Calu3 (cell line): ENCODE measurements at regions not wholly inside any gene's neighbourhood (a gene's known extent, or its start where the extent isn't known, plus 50 kb on each side); places are given as distances from the start of the nearest gene placed in this dataset.
A peak's percentile ranks its signal among the peaks of the same experiment; 100 is the strongest.
"Not testable (repeated sequence)": the region's sequence is repeated elsewhere in the genome, so short reads cannot be mapped to it uniquely, and the experiment has no call there.

Experiments
- BruUV-seq: library from RNA; stranded (reverse); fragments of 400-500 nt; replicated peaks from 2 replicates; lab custom pipeline; 2021; lab: Mats Ljungman, UMichigan
- CTCF ChIA-PET: fragments of 300-600 bp; sonication (Branson Sonifier 250); formaldehyde crosslinking; loops from one replicate; lab custom pipeline; 2022; ENCODE audit warnings: antibody characterized with exemption; lab: Charles Lee
- DNase-seq: peaks from one replicate; pipeline ENCODE4 v3.0.0; 2022
- H3K27ac Mint-ChIP-seq: one replicate; pipeline ENCODE4 v1.8.0; 2022; ENCODE audit warnings: mixed read lengths; ENCODE audit not compliant: unreplicated experiment
- H3K27me3 Mint-ChIP-seq: one replicate; pipeline ENCODE4 v1.8.0; 2022; ENCODE audit warnings: mixed read lengths; ENCODE audit not compliant: unreplicated experiment
- H3K36me3 Mint-ChIP-seq: one replicate; pipeline ENCODE4 v1.8.0; 2022; ENCODE audit warnings: mild to moderate bottlenecking, moderate library complexity, mixed read lengths; ENCODE audit not compliant: insufficient read depth, unreplicated experiment
- H3K4me1 Mint-ChIP-seq: one replicate; pipeline ENCODE4 v1.8.0; 2022; ENCODE audit warnings: mild to moderate bottlenecking, low read depth, mixed read lengths; ENCODE audit not compliant: unreplicated experiment
- H3K4me3 Mint-ChIP-seq: one replicate; pipeline ENCODE4 v1.8.0; 2022; ENCODE audit warnings: mild to moderate bottlenecking, low read depth, moderate library complexity, mixed read lengths; ENCODE audit not compliant: unreplicated experiment
- H3K9me3 Mint-ChIP-seq: one replicate; pipeline ENCODE4 v1.8.0; 2022; ENCODE audit warnings: low read depth, mixed read lengths; ENCODE audit not compliant: unreplicated experiment
- intact Hi-C: fragments of 100-400 bp; cut with micrococcal nuclease; formaldehyde crosslinking; loops from one replicate; pipeline ENCODE4 v1.10.0; 2022; ENCODE audit not compliant: unreplicated experiment
- TF ChIP-seq, protein P1 (sequence below): fragments of 200-600 bp; IDR thresholded peaks from one replicate; pipeline ENCODE4 v1.8.0; 2022; ENCODE audit warnings: antibody characterized with exemption; ENCODE audit not compliant: unreplicated experiment

DNA sequence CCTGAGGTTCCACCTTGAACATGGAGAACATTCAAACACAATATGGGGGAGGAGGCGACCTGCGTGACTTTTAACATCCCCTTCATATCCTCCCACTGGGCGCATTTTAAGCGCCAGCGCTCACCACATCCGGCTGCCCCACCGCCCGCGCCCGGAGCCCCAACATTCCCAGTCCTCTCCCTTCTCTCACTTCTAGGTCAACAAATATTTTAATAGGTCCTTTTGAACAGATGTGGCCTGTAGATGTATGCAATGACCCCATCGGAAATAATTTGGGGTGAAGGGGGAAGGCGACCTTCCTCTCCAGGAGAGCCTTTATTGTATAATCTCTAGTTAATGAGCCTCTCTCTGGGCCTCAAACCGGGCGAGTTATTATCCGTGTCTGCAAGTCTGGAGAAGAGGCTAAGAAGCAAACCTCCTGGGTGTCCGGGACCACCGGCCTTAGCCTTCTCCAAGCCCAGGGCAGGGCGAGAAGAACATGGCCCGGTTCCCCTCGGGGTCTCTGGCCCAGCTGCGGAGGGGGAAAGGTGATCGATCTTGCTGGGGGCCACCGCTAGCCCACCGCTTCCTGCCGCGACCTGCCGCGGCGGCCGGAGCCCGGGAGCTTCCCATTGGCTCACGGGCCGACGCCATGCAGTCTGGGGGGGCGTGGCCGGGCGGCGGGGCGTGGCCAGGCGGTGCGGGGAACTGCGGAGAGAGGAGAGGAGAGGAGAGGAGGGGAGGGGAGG is 83.2 kb upstream of the HMGA2 start:
- peaks cover 30% of the 10 kb centered on the region for H3K27me3 Mint-ChIP-seq
- TF ChIP-seq, protein P1, sequence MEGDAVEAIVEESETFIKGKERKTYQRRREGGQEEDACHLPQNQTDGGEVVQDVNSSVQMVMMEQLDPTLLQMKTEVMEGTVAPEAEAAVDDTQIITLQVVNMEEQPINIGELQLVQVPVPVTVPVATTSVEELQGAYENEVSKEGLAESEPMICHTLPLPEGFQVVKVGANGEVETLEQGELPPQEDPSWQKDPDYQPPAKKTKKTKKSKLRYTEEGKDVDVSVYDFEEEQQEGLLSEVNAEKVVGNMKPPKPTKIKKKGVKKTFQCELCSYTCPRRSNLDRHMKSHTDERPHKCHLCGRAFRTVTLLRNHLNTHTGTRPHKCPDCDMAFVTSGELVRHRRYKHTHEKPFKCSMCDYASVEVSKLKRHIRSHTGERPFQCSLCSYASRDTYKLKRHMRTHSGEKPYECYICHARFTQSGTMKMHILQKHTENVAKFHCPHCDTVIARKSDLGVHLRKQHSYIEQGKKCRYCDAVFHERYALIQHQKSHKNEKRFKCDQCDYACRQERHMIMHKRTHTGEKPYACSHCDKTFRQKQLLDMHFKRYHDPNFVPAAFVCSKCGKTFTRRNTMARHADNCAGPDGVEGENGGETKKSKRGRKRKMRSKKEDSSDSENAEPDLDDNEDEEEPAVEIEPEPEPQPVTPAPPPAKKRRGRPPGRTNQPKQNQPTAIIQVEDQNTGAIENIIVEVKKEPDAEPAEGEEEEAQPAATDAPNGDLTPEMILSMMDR = no peak
- no peaks in the 10 kb centered on the region for H3K9me3 Mint-ChIP-seq
- CTCF ChIA-PET = interaction anchor here (0.5 to 1.0 kb wide), 7 partner anchors 13 to 1120 kb away, joined by 3 to 6 read pairs (median 4); no protein-coding TSS in a partner anchor
- peak overlapping the region; percentile 50 for H3K27ac Mint-ChIP-seq
- H3K4me3 Mint-ChIP-seq = peak overlapping the region; percentile 97
- BruUV-seq = no TSS peak
- peaks cover 21% of the 10 kb centered on the region for H3K36me3 Mint-ChIP-seq
- intact Hi-C loops = no loop called here
- DNase-seq = peak; percentile 94
- H3K4me1 Mint-ChIP-seq = peaks cover 8% of the 10 kb centered on the region

- H3K4me3 Mint-ChIP-seq = peak overlapping the region; percentile 97
- TF ChIP-seq, protein P1 = no peak
- CTCF ChIA-PET = interaction anchor here (0.6 to 1.0 kb wide), 5 partner anchors 13 to 307 kb away, joined by 3 to 6 read pairs (median 4); no protein-coding TSS in a partner anchor
These were observed 82.6 kb upstream of the HMGA2 start for GRCh38 chr12:65741656-65742017.

GRCh38 chr12:65742018-65743010 is 82.0 kb upstream of the HMGA2 start:
- peaks cover 8% of the 10 kb centered on the region for H3K4me1 Mint-ChIP-seq
- TF ChIP-seq, protein P1 = no peak
- H3K36me3 Mint-ChIP-seq = peaks cover 21% of the 10 kb centered on the region
- H3K27me3 Mint-ChIP-seq = peaks cover 18% of the 10 kb centered on the region
- DNase-seq = peak; percentile 41
- intact Hi-C loops = no loop called here
- BruUV-seq = no TSS peak
- CTCF ChIA-PET = interaction anchor here (0.7 kb wide), 1 partner anchor 148 kb away, joined by 4 read pairs; no protein-coding TSS in a partner anchor
- H3K27ac Mint-ChIP-seq = peak overlapping the region; percentile 50
- H3K4me3 Mint-ChIP-seq = peak overlapping the region; percentile 97
- no peaks in the 10 kb centered on the region for H3K9me3 Mint-ChIP-seq

More at GRCh38 chr12:65741656-65742017, 82.6 kb upstream of the HMGA2 start:
- Mint-ChIP-seq H3K27ac (peak overlapping the region; percentile 50), H3K36me3 (peaks cover 21% of the 10 kb centered on the region), H3K27me3 (peaks cover 24% of the 10 kb centered on the region), H3K9me3 (no peaks in the 10 kb centered on the region), H3K4me1 (peaks cover 8% of the 10 kb centered on the region)
- peak; percentile 16 for DNase-seq
- no TSS peak for BruUV-seq
- intact Hi-C loops = no loop called here

GRCh38 chr12:65744236-65744840 is 79.9 kb upstream of the HMGA2 start:
- DNase-seq, intact Hi-C loops, CTCF ChIA-PET, H3K9me3 Mint-ChIP-seq, BruUV-seq, H3K4me3 Mint-ChIP-seq, H3K27ac Mint-ChIP-seq, H3K4me1 Mint-ChIP-seq: not testable (repeated sequence)
- peaks cover 21% of the 10 kb centered on the region for H3K36me3 Mint-ChIP-seq
- peaks cover 18% of the 10 kb centered on the region for H3K27me3 Mint-ChIP-seq
